Psoas muscle (tissue), 7 donors: ENCODE measurements at regions not wholly inside any gene's neighbourhood (a gene's known extent, or its start where the extent isn't known, plus 50 kb on each side); places are given as distances from the start of the nearest gene placed in this dataset.

Experiments used
- ATAC-seq, 4 donors: fragments of 200-7000 bp; cut with Tn5 transposase; one replicate each; pipeline ENCODE4 v1.9.1; 2020; ENCODE audit warnings: moderate library complexity in 3 of 4, mild to moderate bottlenecking in 2 of 4
- DNase-seq, 2 donors: peaks; one replicate each; pipeline ENCODE4 v3.0.0-alpha.2; 2020
- H3K27ac ChIP-seq: fragments of 200-600 bp; one replicate; pipeline ENCODE4 v1.8.0; 2022
- H3K27me3 ChIP-seq, 3 donors: fragments of 200-600 bp in 1 of 3; one replicate each; pipeline versions ENCODE4 v1.6.1 to v1.8.0; 2013 to 2022; ENCODE audit warnings: low read length in 2 of 3, mild to moderate bottlenecking in 2 of 3, moderate library complexity in 1 of 3; ENCODE audit not compliant: insufficient read depth in 3 of 3
- H3K36me3 ChIP-seq, 2 donors: fragments of 200-600 bp in 1 of 2; one replicate each; pipeline versions ENCODE4 v1.6.1 to v1.8.0; 2013 to 2022; ENCODE audit warnings: low read depth in 1 of 2, mild to moderate bottlenecking in 1 of 2, moderate library complexity in 1 of 2; ENCODE audit not compliant: insufficient read depth in 1 of 2
- H3K4me1 ChIP-seq: fragments of 200-600 bp; one replicate; pipeline ENCODE4 v1.8.0; 2022
- H3K4me3 ChIP-seq: fragments of 200-600 bp; one replicate; pipeline ENCODE4 v1.8.0; 2022; ENCODE audit warnings: mild to moderate bottlenecking
- H3K9me3 ChIP-seq: fragments of 200-600 bp; one replicate; pipeline ENCODE4 v1.8.0; 2022
- WGBS, 3 donors: extraction: QIAGEN DNeasy Blood & Tissue Kit; methylation state at CpG; one replicate each; pipeline versions ENCODE4 v1.1.6 to v1.1.7; 2013; 5-methylcytosine and 5-hydroxymethylcytosine counted together
- intact Hi-C, 2 donors: fragments of 100-400 bp; cut with DNase I; formaldehyde crosslinking; loops; one replicate each; pipeline versions ENCODE4 v1.11.0 to v1.14.2; 2022
- TF ChIP-seq, protein P1 (sequence below): fragments of 200-600 bp; IDR thresholded peaks from one replicate; pipeline ENCODE4 v1.8.0; 2022; ENCODE audit warnings: antibody characterized with exemption
- donor health status: healthy with polysubstance abuse.
- donor health status: DM: no; HTN: no; CAD: no; lungs with moderate emphysema.
- donor health status: Bipolar disorder and iron deficiency.
- donor health status: healthy.
- donor health status: DM: yes; HTN: yes; CAD: no.
- donor health status: DM: no; HTN: no; CAD: no.
- donor health status: DM: yes; HTN: yes; CAD: no.

DNA sequence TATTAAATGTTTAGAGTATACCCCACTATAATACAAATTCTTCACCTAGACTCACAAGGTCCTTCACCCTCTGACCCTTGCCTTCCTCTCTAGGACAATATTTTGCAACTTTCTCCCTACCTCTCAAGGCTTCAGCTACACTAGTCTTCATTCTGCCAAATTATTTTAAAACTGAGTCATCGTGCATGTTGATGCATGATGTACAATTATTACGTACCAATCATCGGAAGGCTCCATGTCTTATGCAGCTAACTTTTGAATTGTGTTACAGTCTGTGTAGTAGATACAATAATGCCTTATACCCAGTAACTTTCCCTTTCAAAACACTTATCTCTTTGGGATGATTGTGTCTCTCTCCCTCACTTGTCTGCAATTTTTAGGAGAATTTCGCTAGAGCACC is 98.5 kb upstream of the ROBO2 start:
- Histone ChIP-seq H3K27me3 (no peaks in the 10 kb centered on the region), H3K27ac (no peak overlapping the region), H3K4me3 (no peak overlapping the region), H3K9me3 (no peaks in the 10 kb centered on the region), H3K4me1 (no peaks in the 10 kb centered on the region), H3K36me3 (no peaks in the 10 kb centered on the region)
- WGBS, 3 donors = 81 to 89% (median 83%) methylated on average over 4 of the region's 4 CpGs
- no peak for DNase-seq
- intact Hi-C loops = no loop called here
- no peak for ATAC-seq
- TF ChIP-seq, protein P1, sequence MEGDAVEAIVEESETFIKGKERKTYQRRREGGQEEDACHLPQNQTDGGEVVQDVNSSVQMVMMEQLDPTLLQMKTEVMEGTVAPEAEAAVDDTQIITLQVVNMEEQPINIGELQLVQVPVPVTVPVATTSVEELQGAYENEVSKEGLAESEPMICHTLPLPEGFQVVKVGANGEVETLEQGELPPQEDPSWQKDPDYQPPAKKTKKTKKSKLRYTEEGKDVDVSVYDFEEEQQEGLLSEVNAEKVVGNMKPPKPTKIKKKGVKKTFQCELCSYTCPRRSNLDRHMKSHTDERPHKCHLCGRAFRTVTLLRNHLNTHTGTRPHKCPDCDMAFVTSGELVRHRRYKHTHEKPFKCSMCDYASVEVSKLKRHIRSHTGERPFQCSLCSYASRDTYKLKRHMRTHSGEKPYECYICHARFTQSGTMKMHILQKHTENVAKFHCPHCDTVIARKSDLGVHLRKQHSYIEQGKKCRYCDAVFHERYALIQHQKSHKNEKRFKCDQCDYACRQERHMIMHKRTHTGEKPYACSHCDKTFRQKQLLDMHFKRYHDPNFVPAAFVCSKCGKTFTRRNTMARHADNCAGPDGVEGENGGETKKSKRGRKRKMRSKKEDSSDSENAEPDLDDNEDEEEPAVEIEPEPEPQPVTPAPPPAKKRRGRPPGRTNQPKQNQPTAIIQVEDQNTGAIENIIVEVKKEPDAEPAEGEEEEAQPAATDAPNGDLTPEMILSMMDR = no peak

DNA sequence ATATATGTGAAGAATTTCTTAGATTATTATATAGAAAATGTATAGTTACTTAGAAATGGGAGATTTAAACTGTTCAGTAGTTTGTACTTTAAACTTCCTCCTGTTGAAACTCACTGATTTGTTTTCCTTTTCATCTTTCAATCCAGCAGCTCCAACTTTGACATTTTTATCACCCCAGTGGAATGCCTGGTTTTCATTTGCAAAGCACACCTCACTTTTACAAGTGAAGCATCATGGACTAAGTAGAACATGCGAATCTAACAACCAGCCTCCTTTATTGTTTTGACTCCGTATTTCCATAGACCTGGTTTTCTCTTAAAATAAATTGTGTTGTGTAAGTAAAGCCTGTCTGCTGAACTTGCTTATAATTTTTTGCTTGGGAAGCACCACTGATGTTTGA is 97.8 kb upstream of the ROBO2 start:
- no peak for ATAC-seq
- Histone ChIP-seq H3K27ac (no peak overlapping the region), H3K9me3 (no peaks in the 10 kb centered on the region), H3K27me3 (no peaks in the 10 kb centered on the region), H3K36me3 (no peaks in the 10 kb centered on the region), H3K4me1 (no peaks in the 10 kb centered on the region), H3K4me3 (no peak overlapping the region)
- intact Hi-C loops = no loop called here
- TF ChIP-seq, protein P1 = no peak
- 46 to 53% (median 47%) methylated on average over 2 of the region's 2 CpGs for WGBS, 3 donors
- DNase-seq = no peak

DNA sequence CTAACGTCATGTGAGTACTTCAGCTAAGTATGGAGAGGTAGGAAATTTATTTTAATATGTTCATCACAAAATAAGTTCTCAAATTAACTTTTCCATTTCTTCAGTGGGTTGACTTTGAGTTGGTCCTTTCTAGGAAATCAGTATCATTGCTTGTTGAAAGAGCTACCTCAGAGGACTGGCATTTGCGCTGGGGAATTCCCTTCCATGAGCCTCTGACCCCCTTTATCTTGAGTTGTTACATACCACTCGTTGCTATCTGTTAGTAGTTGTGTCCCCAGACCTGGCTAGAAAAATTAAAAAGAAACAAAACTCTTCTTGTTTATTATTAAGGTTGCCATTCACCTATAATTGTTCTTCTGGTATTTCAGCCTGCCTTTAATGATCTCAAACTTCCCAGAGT is 96.8 kb upstream of the ROBO2 start:
- DNase-seq = no peak
- H3K4me1 ChIP-seq = no peaks in the 10 kb centered on the region
- no peaks in the 10 kb centered on the region for H3K36me3 ChIP-seq
- no peak for ATAC-seq
- 51 to 73% (median 53%) methylated on average over 3 of the region's 3 CpGs for WGBS, 3 donors
- TF ChIP-seq, protein P1 = no peak
- H3K4me3 ChIP-seq = no peak overlapping the region
- H3K9me3 ChIP-seq = no peaks in the 10 kb centered on the region
- no peaks in the 10 kb centered on the region for H3K27me3 ChIP-seq
- no peak overlapping the region for H3K27ac ChIP-seq
- intact Hi-C loops = no loop called here

DNA sequence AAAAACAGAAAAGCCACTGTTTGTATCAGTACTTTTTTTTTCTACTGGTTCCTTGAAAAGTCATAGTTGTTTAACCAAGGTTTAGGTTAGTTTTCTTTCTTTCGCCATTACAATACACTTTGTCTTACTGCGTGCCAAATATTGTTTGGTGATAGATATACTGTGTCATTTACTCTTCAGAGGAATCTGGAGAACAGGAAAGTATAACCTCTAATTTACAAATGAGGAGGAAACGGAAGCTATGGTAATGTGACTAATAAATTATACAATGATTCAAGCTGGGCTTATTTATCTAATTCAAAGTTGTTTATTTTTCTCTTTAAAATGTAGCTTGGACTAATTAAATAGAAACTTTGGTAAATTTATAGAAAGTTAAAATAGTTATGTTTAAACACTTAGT is 96.2 kb upstream of the ROBO2 start:
- no peak overlapping the region for H3K27ac ChIP-seq
- intact Hi-C loops = no loop called here
- no peak for ATAC-seq
- 65 to 81% (median 71%) methylated on average over 3 of the region's 3 CpGs for WGBS, 3 donors
- DNase-seq = no peak
- H3K4me1 ChIP-seq = no peaks in the 10 kb centered on the region
- TF ChIP-seq, protein P1 = no peak
- H3K27me3 ChIP-seq = no peaks in the 10 kb centered on the region
- H3K36me3 ChIP-seq = no peaks in the 10 kb centered on the region
- no peak overlapping the region for H3K4me3 ChIP-seq
- H3K9me3 ChIP-seq = no peaks in the 10 kb centered on the region

DNA sequence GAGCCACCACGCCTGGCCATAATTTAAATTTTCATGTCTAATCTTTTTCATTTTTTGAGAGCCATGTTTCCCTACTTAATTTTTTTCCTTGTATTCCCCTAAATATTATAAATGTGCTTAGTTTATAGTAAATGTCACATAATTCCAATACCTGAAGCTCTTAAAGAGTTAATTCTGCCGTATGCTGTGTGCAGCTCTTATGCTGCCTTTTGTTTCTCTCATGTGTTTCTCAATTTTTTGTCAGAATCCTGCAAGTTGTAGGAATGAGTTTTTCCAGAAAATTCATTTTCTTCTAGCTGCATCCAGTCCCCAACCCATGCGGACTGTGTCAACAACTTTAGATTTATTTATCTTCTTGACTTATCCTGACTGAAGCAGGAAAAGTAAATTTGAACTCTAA is 90.9 kb upstream of the ROBO2 start:
- ATAC-seq = no peak
- Histone ChIP-seq H3K36me3 (no peaks in the 10 kb centered on the region), H3K27ac (no peak overlapping the region), H3K9me3 (no peaks in the 10 kb centered on the region), H3K4me3 (no peak overlapping the region), H3K27me3 (no peaks in the 10 kb centered on the region), H3K4me1 (no peaks in the 10 kb centered on the region)
- intact Hi-C loops = no loop called here
- 71 to 86% (median 73%) methylated on average over 3 of the region's 3 CpGs for WGBS, 3 donors
- no peak for DNase-seq
- TF ChIP-seq, protein P1 = no peak
